Endometrium (tissue), 2 donors: ENCODE measurements at regions not wholly inside any gene's neighbourhood (a gene's known extent, or its start where the extent isn't known, plus 50 kb on each side); places are given as distances from the start of the nearest gene placed in this dataset.
"Not testable (repeated sequence)": the region's sequence is repeated elsewhere in the genome, so short reads cannot be mapped to it uniquely, and the experiment has no call there.

ENCODE experiments used
- FAIRE-seq: peaks from 2 replicates; lab custom pipeline; 2012; peaks lifted over from hg19 to GRCh38; lab: Jason Lieb, UNC
- donor health status: control.
- donor health status: control.

- FAIRE-seq = no peak
These were observed 135.9 kb upstream of the SERPINE2 start for GRCh38 chr2:224174990-224175389.

- FAIRE-seq = no peak
These were observed 135.4 kb upstream of the SERPINE2 start for GRCh38 chr2:224174521-224174920.

GRCh38 chr2:224173933-224174332 lies 134.8 kb upstream of the SERPINE2 start:
- FAIRE-seq = no peak

DNA sequence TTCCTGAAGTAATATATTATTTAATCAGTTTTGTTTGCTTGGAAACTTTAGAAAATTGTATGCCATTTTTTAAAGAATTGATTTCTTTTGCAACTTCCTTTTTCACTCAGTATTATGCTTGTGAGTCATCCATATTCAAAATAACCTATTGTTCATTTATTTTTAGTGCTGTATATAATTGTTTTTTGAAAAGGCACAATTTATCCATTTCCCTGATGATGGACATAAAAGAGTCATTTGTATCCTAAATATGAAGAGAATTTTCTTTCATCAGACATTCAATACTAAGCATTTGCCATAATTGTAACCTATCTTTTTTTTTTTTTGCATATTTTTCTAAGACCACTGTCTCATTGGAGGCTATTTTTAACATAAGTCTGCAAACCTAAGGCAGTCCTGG lies 134.1 kb upstream of the SERPINE2 start:
- FAIRE-seq = no peak

- no peak for FAIRE-seq
These were observed 132.1 kb upstream of the SERPINE2 start for GRCh38 chr2:224171226-224171625.

- FAIRE-seq = no peak
These were observed 130.8 kb upstream of the SERPINE2 start for GRCh38 chr2:224169847-224170246.

DNA sequence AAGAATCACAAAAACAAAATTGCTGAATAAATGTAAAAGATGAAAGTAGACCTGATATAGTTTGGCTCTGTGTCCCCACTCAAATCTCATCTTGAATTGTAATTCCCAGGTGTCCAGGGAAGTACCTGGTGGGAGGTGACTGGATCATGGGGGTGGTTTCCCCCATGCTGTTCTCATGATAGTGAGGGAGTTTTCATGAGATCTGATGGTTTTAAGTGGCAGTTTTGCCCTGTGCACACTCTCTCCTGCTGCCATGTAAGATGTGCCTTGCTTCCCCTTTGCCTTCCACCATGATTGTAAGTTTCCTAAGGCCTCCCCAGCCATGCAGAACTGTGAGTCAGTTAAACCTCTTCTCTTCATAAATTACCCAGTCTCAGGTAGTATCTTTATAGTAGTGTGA lies 128.7 kb upstream of the SERPINE2 start:
- not testable (repeated sequence) for FAIRE-seq

GRCh38 chr2:224166654-224167053 lies 127.6 kb upstream of the SERPINE2 start:
- no peak for FAIRE-seq

DNA sequence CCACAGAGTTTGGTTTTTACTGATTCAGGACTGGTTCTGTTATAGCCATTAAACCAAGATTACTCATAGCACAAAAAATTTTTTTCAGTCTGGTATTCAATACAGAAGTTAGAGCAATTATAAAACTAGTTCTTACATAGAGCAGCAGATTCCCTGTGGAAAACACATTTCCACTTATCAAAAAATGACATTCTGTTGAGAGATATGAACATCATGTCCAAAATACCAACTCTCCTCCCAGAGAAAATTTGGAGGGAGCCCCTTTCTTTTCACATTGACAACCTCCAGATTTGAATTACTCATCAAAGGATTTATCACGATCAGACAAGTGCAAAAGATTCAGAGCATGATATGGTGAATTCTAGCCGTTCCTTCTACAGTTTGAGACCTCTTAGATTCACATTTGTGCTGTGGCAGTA lies 126.8 kb upstream of the SERPINE2 start:
- no peak for FAIRE-seq

- FAIRE-seq = no peak
These were observed 124.7 kb upstream of the SERPINE2 start for GRCh38 chr2:224163566-224164307.

DNA sequence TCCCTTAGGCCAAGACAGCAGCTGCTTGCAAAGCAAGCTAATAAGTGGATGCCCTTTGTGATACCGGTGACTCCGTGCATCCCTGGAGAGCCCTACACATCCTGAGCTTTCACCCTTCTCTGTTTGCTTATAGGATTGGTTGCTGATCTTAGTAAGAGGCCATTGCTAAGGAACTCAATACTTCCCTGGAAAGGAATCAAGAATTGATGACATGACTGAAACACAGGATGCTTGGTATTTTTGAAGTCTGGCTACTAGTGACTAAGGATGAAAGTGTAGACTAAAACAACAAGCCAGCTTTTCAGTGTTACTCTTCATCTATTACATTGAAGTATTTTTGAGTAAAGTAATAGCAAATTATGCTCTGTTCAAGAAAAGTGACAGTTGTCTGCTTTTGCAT lies 123.0 kb upstream of the SERPINE2 start:
- no peak for FAIRE-seq

DNA sequence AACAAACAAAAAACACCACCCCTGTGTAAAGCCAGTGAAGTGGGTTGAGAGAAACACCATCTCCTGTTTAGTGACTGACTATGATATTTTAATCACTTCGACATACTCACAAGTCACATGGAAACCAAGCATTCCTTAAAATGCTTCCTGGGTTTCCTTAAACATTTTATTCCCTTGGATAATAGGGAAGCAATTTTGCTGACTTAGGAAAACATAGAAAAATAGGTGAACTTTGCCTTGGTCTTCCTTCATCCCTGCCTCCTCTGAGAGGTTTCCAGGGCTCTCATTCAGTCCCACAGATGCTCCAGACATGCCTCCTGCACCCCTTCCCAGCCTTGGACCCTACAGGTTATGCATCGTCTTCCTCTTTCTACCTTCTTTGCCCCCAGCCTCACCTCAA lies 122.6 kb upstream of the SERPINE2 start:
- FAIRE-seq = no peak

- no peak for FAIRE-seq
These were observed 121.8 kb upstream of the SERPINE2 start for GRCh38 chr2:224160917-224161316.

DNA sequence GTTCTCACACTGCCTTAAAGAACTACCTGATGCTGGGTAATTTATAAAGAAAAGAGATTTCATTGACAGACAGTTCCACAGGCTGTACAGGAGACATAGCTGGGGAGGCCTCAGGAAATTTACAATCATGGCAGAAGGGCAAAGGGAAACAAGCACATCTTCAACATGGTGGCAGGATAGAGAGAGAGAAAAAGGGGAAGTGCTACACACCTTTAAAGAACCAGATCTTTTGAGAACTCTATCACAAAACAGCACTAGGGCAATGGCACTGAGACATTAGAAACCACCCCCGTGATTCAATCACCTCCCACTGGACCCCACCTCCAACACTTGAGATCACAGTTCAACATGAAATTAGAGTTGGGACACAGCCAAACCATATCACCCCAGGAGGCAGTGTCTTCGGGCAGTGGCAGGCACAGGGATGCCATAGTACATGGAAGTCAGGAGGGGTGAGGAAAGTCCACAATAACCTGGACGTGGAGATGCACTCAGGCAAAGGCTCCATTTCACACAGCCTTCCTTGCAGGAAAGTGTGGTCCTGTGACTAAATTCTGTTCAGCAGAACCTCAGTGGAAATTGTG lies 120.4 kb upstream of the SERPINE2 start:
- no peak for FAIRE-seq

- FAIRE-seq = no peak
These were observed 119.7 kb upstream of the SERPINE2 start for GRCh38 chr2:224158831-224159230.

DNA sequence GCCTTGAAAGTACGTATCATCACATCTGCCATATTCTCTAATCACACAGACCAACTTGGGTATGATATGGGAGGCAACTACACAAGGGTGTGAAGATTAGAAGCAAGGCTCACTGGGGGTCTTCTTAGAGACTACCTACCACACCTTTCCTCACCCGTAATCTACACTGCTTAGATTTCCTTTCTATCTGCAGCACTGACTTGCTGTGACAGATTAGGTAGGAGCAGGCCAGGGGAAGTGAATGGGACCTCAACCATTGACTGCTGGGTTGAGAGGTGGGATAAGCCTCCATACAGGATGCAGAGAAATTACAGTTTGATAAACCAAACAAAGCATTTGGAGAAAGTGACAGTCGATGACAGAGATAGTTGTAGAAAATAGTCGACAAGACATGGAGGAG lies 119.0 kb upstream of the SERPINE2 start:
- FAIRE-seq = no peak

GRCh38 chr2:224157655-224158054 lies 118.6 kb upstream of the SERPINE2 start:
- no peak for FAIRE-seq

DNA sequence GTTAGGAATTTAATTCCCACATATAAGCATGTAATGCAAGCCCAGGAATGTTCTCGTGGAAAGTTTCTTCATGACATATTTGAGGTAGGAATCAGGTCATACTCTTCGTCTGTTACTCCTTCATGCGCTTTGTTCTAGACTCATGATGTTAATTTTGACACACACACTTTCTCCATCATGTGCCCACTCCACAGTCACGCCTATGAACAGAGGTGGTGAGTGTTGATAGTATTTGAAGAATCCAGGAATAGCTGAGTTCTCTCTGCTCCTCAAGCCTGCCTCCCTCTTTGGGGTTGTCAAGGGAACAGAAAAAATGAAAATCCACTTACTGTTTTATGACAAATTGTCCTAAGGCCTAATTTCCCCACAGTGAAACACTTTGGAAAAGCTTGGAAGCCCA lies 117.3 kb upstream of the SERPINE2 start:
- no peak for FAIRE-seq

DNA sequence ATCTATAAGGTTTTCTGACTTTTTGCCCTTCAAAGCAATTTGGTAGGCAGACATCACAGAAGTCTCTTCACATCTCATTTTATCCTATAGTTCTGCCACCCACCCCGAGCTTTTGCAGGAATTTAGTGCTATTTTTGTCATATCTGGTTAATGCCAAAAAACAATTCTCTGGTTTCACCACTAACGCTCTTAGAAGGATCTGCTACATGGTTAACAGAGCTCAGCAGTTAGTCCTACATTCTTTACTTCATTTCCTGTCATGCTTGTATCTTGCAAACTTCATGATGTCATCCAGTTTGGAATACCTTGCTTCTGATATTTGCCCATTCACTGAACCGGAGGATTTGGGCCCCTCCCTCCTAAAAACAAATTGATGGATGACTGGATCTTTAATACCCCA lies 116.8 kb upstream of the SERPINE2 start:
- FAIRE-seq = no peak

- no peak for FAIRE-seq
These were observed 116.3 kb upstream of the SERPINE2 start for GRCh38 chr2:224155371-224155770.

- FAIRE-seq = no peak
These were observed 112.7 kb upstream of the SERPINE2 start for GRCh38 chr2:224151680-224152310.

DNA sequence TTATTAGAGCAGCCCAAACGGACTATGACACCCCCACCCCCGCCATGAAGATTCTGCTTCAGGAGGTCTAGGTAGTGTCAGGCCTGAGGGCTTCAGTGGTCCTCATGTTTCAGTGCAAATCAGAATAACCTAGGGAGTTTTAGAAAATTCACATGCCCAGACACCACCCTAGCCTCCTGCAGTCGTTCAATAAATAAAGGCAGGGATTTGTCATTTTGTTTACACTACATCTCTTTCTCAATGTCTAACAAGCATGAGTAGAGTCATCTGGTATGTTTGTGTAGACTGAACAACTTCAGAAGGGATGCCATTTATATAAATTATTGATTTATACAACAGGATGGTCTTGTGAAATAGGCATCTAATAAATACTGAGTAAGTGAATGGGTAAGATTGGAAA lies 112.1 kb upstream of the SERPINE2 start:
- FAIRE-seq = no peak

DNA sequence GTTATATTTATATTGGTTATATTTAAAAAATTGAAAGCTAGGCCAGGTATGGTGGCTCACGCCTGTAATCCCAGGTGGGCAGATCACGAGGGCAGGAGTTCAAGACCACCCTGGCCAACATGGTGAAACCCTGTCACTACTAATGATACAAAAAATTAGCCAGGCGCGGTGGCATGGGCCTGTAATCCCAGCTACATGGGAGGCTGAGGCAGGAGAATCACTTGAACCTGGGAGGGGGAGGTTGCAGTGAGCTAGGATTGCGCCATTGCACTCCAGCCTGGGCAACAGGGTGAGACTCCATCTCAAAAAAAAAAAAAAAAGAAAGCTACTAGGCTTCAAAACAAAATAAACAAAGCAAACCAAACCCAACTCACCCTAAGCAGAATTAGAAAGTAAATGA lies 109.0 kb upstream of the SERPINE2 start:
- not testable (repeated sequence) for FAIRE-seq

DNA sequence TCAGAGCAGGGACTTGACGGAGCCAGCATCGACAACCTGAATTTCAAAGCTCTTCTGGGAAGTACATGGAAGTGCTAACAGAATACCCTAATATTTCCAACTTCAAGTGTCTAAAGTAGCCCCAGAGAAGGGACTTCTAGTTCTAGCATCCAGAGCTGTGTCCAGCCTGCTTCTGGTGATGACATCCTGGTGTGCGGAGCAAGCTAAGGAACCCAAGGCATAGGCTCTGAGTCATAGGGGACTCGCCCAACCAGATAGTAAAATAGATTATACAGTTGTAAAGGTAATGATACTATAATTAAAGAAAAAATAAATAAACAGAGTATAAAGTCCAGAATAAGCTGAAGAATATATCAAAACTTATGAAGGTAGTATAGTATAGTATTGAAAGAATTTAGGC lies 108.1 kb upstream of the SERPINE2 start:
- FAIRE-seq = no peak
